ENCODE measurements at regions not wholly inside any gene's neighbourhood (a gene's known extent, or its start where the extent isn't known, plus 50 kb on each side); places are given as distances from the start of the nearest gene placed in this dataset.
"Not testable (repeated sequence)": the region's sequence is repeated elsewhere in the genome, so short reads cannot be mapped to it uniquely, and the experiment has no call there.

- not testable (repeated sequence) for H2BK5ac ChIP-seq (ENCODE audit: low read length); H3K27me3 ChIP-seq (ENCODE audit: control insufficient read depth in 3 of 3, insufficient read depth in 3 of 3, low read depth in 1 of 3, low read length in 3 of 3); H3K4ac ChIP-seq (ENCODE audit: low read length); H2AFZ ChIP-seq (ENCODE audit: low read length); H3K4me2 ChIP-seq (ENCODE audit: insufficient read depth, low read length, poor library complexity, severe bottlenecking); H3K14ac ChIP-seq (ENCODE audit: low read length); H2BK15ac ChIP-seq (ENCODE audit: low read length); H3K36me3 ChIP-seq (replicated peaks in 1 of 2; ENCODE audit: control insufficient read depth in 2 of 2, insufficient read depth in 2 of 2, low read length in 2 of 2); H3K4me3 ChIP-seq (ENCODE audit: low read length in 2 of 2); H2BK12ac ChIP-seq (ENCODE audit: low read length); H3K4me1 ChIP-seq (ENCODE audit: control insufficient read depth in 2 of 2, insufficient read depth in 1 of 2, low read depth in 1 of 2, low read length in 2 of 2); H3K79me1 ChIP-seq (ENCODE audit: low read depth, low read length); H2BK120ac ChIP-seq (ENCODE audit: low read depth, low read length); DNase-seq (ENCODE audit: low spot score); H2AK5ac ChIP-seq (ENCODE audit: low read depth, low read length); H3K9me3 ChIP-seq (replicated peaks in 1 of 2; ENCODE audit: control insufficient read depth in 2 of 2, insufficient read depth in 1 of 2, low read depth in 1 of 2, low read length in 2 of 2); H3K18ac ChIP-seq (ENCODE audit: low read length); H3K27ac ChIP-seq (replicated peaks; ENCODE audit: low read length); H3K23ac ChIP-seq (ENCODE audit: low read depth, low read length, poor library complexity); H4K91ac ChIP-seq (ENCODE audit: low read depth, low read length, poor library complexity); H4K8ac ChIP-seq (ENCODE audit: low read depth, low read length); H3K9ac ChIP-seq (ENCODE audit: low read depth, low read length, poor library complexity)
- WGBS, 2 donors (ENCODE audit: extremely low coverage in 2 of 2, insufficient read length in 2 of 2, insufficient replicate concordance in 1 of 2): no CpG with 5 or more reads among the region's 21 CpGs
Measured at GRCh38 chr18:7178568-7178967, 52.3 kb upstream of the LRRC30 start.

DNA sequence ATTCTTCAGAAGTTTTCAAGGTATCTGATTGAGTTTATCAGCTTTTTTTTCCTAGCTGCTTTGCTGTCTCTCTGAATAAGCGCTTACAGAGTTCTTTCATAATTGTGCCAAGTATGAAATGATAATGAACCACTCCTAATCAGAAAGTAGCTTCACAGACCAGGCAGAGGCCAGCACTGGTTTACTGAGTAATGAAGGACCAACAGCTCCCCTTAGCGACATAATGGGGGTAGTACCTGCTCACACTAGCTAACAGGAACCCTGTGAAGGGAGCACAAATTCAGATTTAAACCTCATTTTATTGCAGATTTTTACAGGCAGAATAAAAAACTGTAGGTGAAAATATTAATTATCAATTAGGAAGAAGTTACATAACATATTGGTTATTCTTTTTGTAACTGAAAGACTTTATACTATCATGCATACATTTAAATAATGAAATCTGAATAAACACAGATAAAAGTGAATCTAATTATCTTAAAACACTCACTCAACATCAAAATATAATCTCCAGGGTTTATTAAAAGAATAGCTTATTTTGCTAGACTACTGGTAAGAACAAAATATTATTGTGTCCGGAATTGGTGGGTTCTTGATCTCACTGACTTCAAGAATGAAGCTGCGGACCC, 53.7 kb upstream of the LRRC30 start:
- peak; percentile 50 for DNase-seq (ENCODE audit: low spot score)
- Histone ChIP-seq H4K8ac (ENCODE audit: low read depth, low read length) (no peak overlapping the region), H3K4me1 (ENCODE audit: control insufficient read depth in 2 of 2, insufficient read depth in 1 of 2, low read depth in 1 of 2, low read length in 2 of 2) (peaks cover 0 to 4% of the 10 kb centered on the region in 2 donors), H3K27me3 (ENCODE audit: control insufficient read depth in 3 of 3, insufficient read depth in 3 of 3, low read depth in 1 of 3, low read length in 3 of 3) (peaks cover 0 to 2% (median 0%) of the 10 kb centered on the region in 3 experiments), H3K4ac (ENCODE audit: low read length) (no peak overlapping the region), H2BK15ac (ENCODE audit: low read length) (no peak overlapping the region), H2BK12ac (ENCODE audit: low read length) (no peak overlapping the region), H3K9ac (ENCODE audit: low read depth, low read length, poor library complexity) (no peak overlapping the region), H4K91ac (ENCODE audit: low read depth, low read length, poor library complexity) (no peak overlapping the region), H3K4me3 (ENCODE audit: low read length in 2 of 2) (no peak overlapping the region), H3K9me3 (replicated peaks in 1 of 2; ENCODE audit: control insufficient read depth in 2 of 2, insufficient read depth in 1 of 2, low read depth in 1 of 2, low read length in 2 of 2) (no peaks in the 10 kb centered on the region), H3K14ac (ENCODE audit: low read length) (no peak overlapping the region), H2BK5ac (ENCODE audit: low read length) (no peak overlapping the region), H2BK120ac (ENCODE audit: low read depth, low read length) (no peak overlapping the region), H3K4me2 (ENCODE audit: insufficient read depth, low read length, poor library complexity, severe bottlenecking) (no peak overlapping the region), H3K36me3 (replicated peaks in 1 of 2; ENCODE audit: control insufficient read depth in 2 of 2, insufficient read depth in 2 of 2, low read length in 2 of 2) (no peaks in the 10 kb centered on the region), H3K79me1 (ENCODE audit: low read depth, low read length) (no peaks in the 10 kb centered on the region), H2AK5ac (ENCODE audit: low read depth, low read length) (no peak overlapping the region), H3K23ac (ENCODE audit: low read depth, low read length, poor library complexity) (no peak overlapping the region), H3K27ac (replicated peaks; ENCODE audit: low read length) (no peak overlapping the region), H2AFZ (ENCODE audit: low read length) (no peak overlapping the region), H3K18ac (ENCODE audit: low read length) (no peak overlapping the region)
- no CpG with 5 or more reads among the region's 4 CpGs for WGBS, 2 donors (ENCODE audit: extremely low coverage in 2 of 2, insufficient read length in 2 of 2, insufficient replicate concordance in 1 of 2)

DNA sequence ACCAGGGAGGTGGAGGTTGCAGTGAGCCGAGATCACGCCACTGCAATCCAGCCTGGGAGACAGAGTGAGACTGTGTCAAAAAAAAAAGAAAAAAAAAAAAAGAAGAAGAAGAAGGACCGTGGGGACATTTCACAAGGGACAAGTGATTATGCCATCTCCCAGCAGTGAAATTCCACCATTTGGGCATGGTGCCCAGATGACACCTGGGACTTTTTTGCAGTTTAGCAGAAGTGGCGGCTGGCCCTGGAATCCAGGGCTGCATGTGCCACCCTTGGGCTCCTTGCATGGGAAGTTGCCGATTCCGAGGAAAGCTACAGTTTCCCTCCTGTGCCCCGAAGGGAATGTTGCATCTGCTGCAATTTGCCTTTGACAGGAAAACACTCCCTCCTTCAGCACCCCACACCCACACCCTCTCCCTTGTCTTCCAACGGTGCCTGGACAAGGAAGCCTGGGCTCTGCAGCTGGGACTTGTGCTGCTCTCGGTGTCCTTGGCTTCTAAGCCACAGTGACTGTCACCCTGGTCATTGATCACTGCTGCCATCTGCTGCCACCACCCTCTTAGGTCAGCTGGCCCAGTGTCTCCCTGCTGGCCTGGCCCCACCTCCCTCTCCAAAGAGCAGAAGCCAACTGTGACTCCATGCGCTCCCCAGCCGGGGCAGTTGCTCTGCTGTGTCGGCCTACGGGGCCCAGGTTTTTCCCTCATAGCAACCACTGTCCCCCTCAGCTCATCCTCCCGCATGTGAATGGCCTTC, 56.4 kb upstream of the LRRC30 start:
- H2BK15ac ChIP-seq (ENCODE audit: low read length): peak overlapping the region; percentile 7
- no peak overlapping the region for H3K4ac ChIP-seq (ENCODE audit: low read length)
- H3K27me3 ChIP-seq (ENCODE audit: control insufficient read depth in 3 of 3, insufficient read depth in 3 of 3, low read depth in 1 of 3, low read length in 3 of 3): no peaks in the 10 kb centered on the region
- no peak overlapping the region for H3K14ac ChIP-seq (ENCODE audit: low read length)
- no peak overlapping the region for H3K4me3 ChIP-seq (ENCODE audit: low read length in 2 of 2)
- H3K9ac ChIP-seq (ENCODE audit: low read depth, low read length, poor library complexity): no peak overlapping the region
- no peak overlapping the region for H2AFZ ChIP-seq (ENCODE audit: low read length)
- no peak overlapping the region for H2BK5ac ChIP-seq (ENCODE audit: low read length)
- WGBS, 2 donors (ENCODE audit: extremely low coverage in 2 of 2, insufficient read length in 2 of 2, insufficient replicate concordance in 1 of 2): no CpG with 5 or more reads among the region's 14 CpGs
- H3K23ac ChIP-seq (ENCODE audit: low read depth, low read length, poor library complexity): no peak overlapping the region
- no peak overlapping the region for H2BK120ac ChIP-seq (ENCODE audit: low read depth, low read length)
- no peak overlapping the region for H3K27ac ChIP-seq (replicated peaks; ENCODE audit: low read length)
- H2BK12ac ChIP-seq (ENCODE audit: low read length): peak overlapping the region; percentile 8
- H3K36me3 ChIP-seq (replicated peaks in 1 of 2; ENCODE audit: control insufficient read depth in 2 of 2, insufficient read depth in 2 of 2, low read length in 2 of 2): no peaks in the 10 kb centered on the region
- H4K91ac ChIP-seq (ENCODE audit: low read depth, low read length, poor library complexity): no peak overlapping the region
- H3K4me1 ChIP-seq (ENCODE audit: control insufficient read depth in 2 of 2, insufficient read depth in 1 of 2, low read depth in 1 of 2, low read length in 2 of 2): peaks cover 0 to 4% of the 10 kb centered on the region in 2 donors
- no peak overlapping the region for H4K8ac ChIP-seq (ENCODE audit: low read depth, low read length)
- no peak overlapping the region for H3K4me2 ChIP-seq (ENCODE audit: insufficient read depth, low read length, poor library complexity, severe bottlenecking)
- no peak for DNase-seq (ENCODE audit: low spot score)
- no peaks in the 10 kb centered on the region for H3K79me1 ChIP-seq (ENCODE audit: low read depth, low read length)
- H3K18ac ChIP-seq (ENCODE audit: low read length): no peak overlapping the region
- no peak overlapping the region for H2AK5ac ChIP-seq (ENCODE audit: low read depth, low read length)
- no peaks in the 10 kb centered on the region for H3K9me3 ChIP-seq (replicated peaks in 1 of 2; ENCODE audit: control insufficient read depth in 2 of 2, insufficient read depth in 1 of 2, low read depth in 1 of 2, low read length in 2 of 2)

GRCh38 chr18:7173216-7173615, 55.6 kb upstream of the LAMA1 start:
- no peak overlapping the region for H2AFZ ChIP-seq (ENCODE audit: low read length)

More at GRCh38 chr18:7173216-7173615, 55.6 kb upstream of the LAMA1 start:
- no peak overlapping the region for H3K14ac ChIP-seq (ENCODE audit: low read length)
- no peaks in the 10 kb centered on the region for H3K27me3 ChIP-seq (ENCODE audit: control insufficient read depth in 3 of 3, insufficient read depth in 3 of 3, low read depth in 1 of 3, low read length in 3 of 3)
- no peaks in the 10 kb centered on the region for H3K36me3 ChIP-seq (replicated peaks in 1 of 2; ENCODE audit: control insufficient read depth in 2 of 2, insufficient read depth in 2 of 2, low read length in 2 of 2)
- no peak overlapping the region for H3K4me2 ChIP-seq (ENCODE audit: insufficient read depth, low read length, poor library complexity, severe bottlenecking)
- H3K4me3 ChIP-seq (ENCODE audit: low read length in 2 of 2): no peak overlapping the region
- H2BK120ac ChIP-seq (ENCODE audit: low read depth, low read length): no peak overlapping the region
- H3K9ac ChIP-seq (ENCODE audit: low read depth, low read length, poor library complexity): no peak overlapping the region
- no peak overlapping the region for H3K23ac ChIP-seq (ENCODE audit: low read depth, low read length, poor library complexity)
- no peak overlapping the region for H2BK5ac ChIP-seq (ENCODE audit: low read length)
- H3K9me3 ChIP-seq (replicated peaks in 1 of 2; ENCODE audit: control insufficient read depth in 2 of 2, insufficient read depth in 1 of 2, low read depth in 1 of 2, low read length in 2 of 2): no peaks in the 10 kb centered on the region
- peaks cover 0 to 4% of the 10 kb centered on the region in 2 donors for H3K4me1 ChIP-seq (ENCODE audit: control insufficient read depth in 2 of 2, insufficient read depth in 1 of 2, low read depth in 1 of 2, low read length in 2 of 2)
- no CpG with 5 or more reads among the region's 15 CpGs for WGBS, 2 donors (ENCODE audit: extremely low coverage in 2 of 2, insufficient read length in 2 of 2, insufficient replicate concordance in 1 of 2)
- H3K27ac ChIP-seq (replicated peaks; ENCODE audit: low read length): no peak overlapping the region
- no peaks in the 10 kb centered on the region for H3K79me1 ChIP-seq (ENCODE audit: low read depth, low read length)
- no peak for DNase-seq (ENCODE audit: low spot score)
- H4K8ac ChIP-seq (ENCODE audit: low read depth, low read length): peak overlapping the region; percentile 45
- H2AK5ac ChIP-seq (ENCODE audit: low read depth, low read length): peak overlapping the region; percentile 5
- no peak overlapping the region for H2BK12ac ChIP-seq (ENCODE audit: low read length)
- H3K4ac ChIP-seq (ENCODE audit: low read length): no peak overlapping the region
- no peak overlapping the region for H3K18ac ChIP-seq (ENCODE audit: low read length)
- no peak overlapping the region for H2BK15ac ChIP-seq (ENCODE audit: low read length)
- H4K91ac ChIP-seq (ENCODE audit: low read depth, low read length, poor library complexity): no peak overlapping the region
